NCI-H1436 (cell line): ENCODE measurements at regions not wholly inside any gene's neighbourhood (a gene's known extent, or its start where the extent isn't known, plus 50 kb on each side); places are given as distances from the start of the nearest gene placed in this dataset.
"Not testable (repeated sequence)": the region's sequence is repeated elsewhere in the genome, so short reads cannot be mapped to it uniquely, and the experiment has no call there.

Experiments used
- DNase-seq: peaks from one replicate; lab custom pipeline; 2025; lab: John Stamatoyannopoulos, UW

DNA sequence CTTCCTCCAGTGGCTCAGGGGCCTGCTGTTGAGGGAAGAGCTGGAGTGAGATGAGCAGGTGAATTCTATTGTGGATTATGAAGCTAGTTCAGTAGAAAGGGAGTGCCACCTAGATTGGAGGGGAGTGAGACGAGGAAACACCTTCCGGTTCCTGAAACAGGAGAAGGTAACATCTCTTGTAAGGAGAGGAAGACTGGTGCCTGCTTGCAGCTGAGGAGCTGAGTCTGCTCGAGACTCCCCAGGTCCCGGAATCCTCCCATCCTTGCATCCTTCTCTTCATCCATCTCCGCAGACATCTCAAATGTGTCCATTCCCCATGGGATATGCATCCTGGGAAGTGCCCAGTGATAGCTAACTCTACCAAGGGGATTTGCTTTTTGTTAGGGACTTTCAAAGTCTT lies 242.9 kb upstream of the ZFP64 start:
- no peak for DNase-seq

DNA sequence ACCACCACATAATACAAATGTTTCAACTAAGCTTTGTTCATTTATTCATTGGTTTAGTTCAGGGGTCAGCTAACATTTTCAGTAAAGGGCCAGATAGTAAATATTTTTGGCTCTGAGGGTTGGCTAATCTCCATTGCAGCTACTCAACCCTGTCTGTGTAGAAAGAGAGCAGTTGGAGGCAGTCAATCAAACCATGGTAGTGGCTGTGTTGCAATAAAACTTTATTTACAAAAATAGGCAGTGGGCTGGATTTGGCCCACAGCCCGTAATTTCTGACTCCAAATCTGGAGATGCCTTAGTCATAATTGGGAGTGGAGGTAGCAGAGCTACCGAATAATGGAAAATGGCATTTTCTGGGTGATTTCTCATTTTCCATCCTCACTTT lies 242.5 kb upstream of the ZFP64 start:
- DNase-seq = no peak

DNA sequence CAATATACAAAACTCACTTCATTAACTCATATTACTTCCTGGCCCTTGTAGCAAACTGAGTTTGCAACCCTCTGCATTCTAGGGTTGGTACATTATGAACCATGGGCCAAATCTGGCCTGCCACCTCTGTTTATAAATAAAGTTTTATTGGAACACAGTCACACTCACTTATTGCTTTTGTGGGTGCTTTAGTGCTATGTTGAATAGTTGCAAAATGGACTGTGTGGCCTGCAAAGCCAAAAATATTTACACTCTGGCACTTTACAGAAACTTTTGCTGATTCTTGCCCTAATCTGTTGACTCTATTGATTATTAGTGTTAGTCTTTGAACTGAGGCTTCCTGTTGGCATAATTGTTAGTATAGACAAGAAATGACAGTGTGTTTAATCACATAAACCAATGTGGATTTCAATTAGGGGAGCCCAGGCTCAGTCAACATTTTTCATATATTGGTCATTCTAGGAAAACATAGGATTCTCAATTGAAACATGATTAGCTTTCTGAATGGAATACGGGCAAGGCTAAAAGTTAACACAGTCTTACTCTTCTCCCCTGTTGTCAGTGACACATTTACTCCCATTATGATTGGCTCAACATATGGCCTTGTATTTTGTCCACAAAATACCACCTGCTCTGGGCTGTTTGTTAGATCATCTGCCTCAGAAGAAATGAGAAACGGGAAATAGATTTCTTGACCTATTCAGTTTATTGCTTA lies 241.9 kb upstream of the ZFP64 start:
- DNase-seq = no peak

DNA sequence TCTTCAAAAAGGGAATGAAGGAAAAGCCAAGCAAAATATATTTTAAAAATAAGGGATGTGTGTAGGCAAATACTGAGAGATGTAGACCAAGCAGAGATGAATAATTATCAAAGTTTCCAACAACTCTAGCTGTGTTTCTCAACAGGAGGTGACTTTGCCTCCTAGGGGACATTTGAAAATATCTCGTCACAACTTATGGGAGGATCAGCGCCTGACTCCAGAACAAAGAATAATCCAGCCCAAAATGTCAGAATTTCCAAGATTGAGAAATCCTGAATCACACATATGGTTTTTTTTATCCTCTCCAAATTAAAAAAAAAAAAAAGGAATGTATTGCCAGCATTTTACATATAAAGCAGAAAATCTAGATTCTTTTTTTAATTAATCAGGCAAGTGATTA lies 241.2 kb upstream of the ZFP64 start:
- DNase-seq = no peak

DNA sequence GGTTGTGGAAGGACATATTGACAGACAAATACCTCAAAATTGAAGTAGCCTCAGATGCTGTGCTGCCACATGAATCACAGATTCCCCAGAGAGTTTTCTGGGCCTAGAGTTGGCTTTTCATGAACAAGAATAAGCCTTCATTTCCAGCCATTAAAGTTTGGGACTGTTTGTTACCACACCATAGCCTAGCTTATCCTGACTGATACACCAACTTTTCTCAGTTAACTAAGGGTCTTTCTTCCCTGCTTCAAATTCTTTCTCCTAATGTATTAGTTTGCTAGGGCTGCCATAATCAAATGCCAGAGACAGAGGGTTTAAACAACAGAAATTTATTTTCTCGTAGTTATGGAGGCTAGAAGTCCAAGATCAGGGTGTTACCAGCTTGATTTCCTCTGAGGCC lies 237.4 kb upstream of the ZFP64 start:
- no peak for DNase-seq

DNA sequence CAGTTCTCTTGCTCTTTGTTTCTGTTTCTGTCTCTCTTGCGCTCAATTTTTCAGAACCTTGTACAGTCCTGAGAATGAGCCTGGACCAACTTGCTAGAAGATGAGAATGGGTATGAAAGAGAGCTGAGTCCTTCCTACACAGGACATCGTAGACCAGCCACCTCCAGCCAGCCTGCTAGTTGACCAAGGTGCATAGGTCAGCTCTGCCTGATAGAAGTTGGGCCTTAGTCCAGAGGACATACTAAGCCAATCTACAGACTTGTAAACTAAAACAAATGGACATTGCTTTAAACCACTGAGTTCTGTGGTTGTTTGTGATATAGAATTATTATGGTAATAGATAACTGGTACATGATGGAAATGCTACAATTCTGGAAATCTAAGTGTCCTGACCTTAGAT lies 236.4 kb upstream of the ZFP64 start:
- DNase-seq = no peak

DNA sequence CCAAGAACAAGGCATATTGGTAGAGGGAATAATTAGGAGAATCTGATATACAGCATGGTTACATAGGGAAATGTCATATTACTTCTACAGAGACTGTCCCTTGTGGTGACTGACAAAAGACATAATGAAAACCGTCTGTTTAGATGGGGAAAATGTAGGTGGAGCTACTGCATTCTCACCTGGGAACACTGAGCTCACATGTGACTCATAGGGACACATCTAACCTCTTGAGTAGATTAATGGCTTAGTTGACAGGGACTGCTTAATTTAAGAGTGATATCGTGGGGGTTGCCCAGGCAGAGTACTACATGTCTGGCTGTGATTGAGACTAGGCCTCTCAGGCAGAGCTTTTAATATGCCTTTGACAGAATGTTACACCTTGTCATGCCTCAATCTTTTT lies 235.3 kb upstream of the ZFP64 start:
- no peak for DNase-seq

DNA sequence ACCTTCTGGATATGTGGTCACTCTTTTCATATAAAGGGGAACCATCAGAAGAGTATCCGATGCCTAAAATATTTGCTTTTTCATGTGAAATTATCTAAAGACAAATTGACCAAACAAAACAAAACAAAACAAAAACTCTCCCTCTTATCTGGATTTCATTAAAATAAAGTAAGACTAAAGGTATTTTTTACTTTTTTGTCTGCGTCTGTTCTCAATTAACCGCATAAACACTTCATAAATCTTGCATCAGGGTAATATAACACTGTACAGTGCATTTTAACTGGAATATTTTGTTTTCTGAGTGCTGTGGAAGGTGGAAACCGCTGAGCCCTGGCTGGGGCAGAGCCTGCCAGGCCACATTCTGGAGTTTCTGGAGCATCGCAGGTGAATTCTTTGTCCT lies 234.1 kb upstream of the ZFP64 start:
- DNase-seq = no peak

DNA sequence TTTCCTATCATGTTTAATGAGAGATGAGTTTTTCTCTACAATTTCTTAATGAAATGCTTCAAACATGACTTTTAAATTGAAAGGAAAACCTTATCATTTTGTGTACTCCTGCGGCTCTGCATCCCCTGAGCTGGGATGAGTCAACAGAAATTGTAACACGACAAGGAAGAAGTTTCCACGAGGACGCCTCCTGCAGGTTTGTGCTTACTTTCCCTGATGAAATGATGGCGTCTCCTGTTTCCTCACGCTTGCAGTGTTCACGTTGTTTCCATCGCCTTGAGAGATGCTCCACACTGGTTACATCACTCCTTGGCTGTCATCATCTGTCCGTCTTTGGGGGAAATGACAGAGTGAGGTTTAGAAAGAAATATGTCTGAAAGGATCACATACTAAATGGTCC lies 233.7 kb upstream of the ZFP64 start:
- no peak for DNase-seq

DNA sequence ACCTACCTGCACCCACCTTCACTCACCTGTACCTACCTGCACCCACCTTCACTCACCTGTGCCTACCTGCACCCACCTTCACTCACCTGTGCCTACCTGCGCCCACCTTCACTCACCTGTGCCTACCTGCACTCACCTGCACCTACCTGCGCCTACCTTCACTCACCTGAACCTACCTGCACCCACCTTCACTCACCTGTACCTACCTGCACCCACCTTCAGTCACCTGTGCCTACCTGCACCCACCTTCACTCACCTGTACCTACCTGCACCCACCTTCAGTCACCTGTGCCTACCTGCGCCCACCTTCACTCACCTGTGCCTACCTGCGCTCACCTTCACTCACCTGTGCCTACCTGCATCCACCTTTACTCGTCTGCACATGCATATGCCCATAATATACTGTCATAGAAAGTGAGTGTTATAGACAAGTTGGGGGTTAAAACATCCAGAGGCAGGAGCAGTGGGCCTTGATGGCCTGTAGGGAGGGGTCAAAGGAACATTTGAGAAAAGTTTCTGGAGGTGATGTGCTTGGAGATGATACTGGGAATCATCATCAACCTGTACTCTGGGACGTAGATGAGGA lies 232.9 kb upstream of the ZFP64 start:
- not testable (repeated sequence) for DNase-seq

DNA sequence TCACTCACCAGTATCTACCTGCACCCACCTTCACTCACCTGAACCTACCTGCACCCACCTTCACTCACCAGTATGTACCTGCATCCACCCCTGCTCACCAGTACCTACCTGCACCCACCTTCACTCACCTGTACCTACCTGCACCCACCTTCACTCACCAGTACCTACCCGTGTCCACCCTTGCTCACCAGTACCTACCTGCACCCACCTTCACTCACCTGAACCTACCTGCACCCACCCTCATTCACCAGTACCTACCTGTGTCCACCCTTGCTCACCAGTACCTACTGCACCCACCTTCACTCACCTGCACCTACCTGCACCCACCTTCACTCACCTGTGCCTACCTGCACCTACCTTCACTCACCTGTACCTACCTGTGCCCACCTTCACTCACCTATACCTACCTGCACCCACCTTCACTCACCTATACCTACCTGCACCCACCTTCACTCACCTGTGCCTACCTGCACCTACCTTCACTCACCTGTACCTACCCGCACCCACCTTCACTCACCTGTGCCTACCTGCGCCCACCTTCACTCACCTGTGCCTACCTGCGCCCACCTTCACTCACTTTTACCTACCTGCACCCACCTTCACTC lies 232.1 kb upstream of the ZFP64 start:
- DNase-seq = not testable (repeated sequence)

DNA sequence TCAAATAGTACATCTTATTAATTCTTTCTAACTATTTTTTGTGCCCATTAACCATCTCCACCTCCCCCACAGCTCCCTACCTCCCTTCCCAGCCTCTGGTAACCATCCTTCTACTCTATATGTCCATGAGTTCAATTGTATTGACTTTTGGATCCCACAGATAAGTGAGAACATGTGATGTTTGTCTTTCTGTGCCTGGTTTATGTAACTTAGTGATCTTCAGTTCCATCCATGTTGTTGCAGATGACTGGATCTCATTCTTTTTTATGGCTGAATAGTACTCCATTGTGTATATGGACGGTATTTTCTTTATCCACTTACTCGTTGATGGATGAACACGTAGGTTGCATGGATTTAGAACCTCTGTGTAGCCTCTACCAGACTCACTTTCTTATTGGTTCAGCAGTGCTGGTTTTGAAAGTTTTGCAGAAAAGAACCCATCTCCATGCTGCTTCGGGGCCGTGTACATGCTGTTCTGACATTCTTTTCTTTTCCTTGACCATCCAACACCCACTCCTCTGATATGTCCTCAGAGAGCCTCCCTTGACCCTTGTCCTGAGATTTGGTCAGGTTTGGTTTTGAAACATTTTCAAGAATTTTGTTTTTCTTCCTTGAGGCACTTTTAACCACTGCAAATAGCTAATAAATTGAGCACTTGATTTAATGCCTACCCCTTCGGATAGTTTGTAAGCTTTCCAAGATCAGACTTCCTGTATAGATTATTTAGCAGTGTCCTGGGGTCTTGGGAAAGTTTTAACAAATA lies 231.2 kb upstream of the ZFP64 start:
- DNase-seq = no peak

DNA sequence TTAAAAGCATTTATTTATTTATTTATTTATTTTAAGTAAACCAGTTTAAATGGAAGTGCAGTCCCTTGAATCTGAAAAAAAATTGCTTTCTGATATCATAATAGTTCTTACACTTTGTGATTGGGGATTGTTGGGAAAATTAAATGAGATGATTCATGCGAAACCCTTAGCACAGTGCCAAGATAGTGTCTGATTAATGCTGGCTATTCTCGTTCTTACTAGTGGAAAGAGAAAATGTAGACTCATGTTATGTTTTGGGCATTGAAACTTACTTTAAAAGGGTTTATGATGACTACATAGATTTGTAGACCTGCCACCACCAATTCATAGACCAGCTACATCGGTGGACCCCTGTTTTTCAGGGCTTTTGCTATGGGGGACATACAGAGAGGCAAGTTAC lies 229.2 kb upstream of the ZFP64 start:
- DNase-seq = no peak

DNA sequence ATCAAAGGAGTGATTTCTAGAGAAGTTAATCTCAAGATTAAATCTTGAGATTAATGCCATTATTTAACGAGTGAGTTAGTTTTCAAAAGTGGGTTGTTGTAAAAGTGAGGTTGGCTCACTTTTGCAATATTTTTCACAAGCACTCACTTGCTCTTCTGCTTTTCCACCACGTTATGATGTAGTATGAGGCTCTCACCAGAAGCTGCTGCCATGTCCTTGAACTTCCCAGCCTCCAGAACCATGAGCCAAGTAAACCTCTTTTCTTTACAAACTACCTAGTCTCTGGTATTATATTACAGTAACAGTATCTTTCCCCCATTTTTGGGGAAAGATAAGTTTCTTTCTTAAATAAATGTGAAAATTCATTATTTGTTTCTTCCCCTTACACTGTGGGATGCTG lies 227.6 kb upstream of the ZFP64 start:
- no peak for DNase-seq

DNA sequence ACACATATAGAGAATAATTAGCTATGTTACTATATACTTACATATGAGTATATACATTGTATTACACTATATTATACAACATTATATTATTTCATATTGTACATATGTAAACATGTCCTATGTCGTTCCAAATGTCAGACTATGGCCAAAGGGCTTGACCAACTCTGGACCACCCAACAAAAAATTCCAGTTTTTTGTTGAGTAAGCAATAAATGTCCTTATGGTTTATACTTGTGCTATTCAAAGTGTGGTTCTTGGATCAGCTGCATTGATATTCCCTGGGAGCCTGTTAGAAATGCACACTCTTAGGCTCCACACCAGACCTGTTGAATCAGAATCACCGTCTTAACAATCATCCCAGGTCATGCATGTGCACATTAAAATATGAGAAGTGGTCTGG lies 225.4 kb upstream of the ZFP64 start:
- no peak for DNase-seq

DNA sequence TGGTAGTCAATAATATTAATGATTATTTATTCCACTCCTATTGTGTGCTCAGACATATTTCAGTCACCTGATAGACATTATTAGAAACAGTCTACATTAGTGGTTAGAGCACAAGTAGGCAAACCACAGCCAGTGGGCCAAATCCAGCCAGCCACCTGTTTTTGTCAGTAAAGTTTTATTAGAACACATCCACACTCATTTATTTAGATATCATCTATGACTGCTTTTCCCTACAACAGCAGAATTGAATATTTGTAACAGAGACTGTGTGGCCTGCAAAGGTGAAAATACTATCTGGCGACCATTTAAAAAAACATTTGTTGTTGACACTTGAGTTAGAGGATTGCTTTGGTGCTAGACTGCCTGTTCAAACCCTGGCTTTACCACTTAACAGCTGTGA lies 220.0 kb upstream of the ZFP64 start:
- no peak for DNase-seq

DNA sequence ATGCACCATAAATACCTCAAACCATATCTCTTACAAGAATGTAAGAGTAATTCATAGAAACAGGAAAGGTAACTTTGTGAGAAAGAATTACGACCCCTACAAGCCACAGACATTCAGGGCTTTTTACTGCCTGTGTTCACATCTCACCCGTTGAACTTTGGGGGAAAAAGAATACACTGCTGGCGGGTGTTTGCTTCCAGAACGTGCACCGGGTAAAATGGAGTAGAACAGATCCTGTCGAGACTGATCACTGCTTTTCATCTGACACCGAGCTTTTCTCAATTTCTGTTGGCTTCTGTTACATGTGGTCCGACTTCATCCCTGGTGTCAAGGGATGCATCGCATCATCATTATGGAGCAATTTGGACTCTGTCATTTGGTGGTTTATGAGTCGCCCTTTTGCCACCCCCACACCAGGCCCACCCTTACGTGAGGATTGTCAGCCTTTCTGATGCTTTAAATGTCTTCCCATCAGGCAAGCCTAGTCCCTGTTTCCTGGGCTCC lies 219.2 kb upstream of the ZFP64 start:
- no peak for DNase-seq

DNA sequence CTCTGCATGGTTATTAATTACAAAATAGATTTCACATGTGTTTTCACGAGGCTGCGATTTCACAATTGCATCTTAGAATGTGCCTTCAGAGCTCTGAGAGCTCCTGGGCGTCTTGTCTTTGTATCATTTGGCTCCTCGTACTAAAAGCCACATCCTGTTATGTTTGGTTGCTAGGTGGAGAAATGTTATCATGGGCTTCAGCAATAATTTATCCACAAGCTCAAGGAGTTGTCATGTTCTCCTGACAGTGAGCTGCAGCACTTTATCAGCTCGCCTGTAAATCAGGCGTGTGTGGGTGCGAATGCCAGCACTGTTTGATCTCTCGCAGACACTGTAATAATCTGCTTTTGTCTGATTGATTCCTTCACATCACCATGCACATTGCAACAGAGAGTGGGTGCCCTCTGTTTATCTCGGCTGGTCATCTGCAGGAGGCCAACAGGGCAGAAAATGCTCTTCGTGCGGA lies 218.6 kb upstream of the ZFP64 start:
- no peak for DNase-seq

DNA sequence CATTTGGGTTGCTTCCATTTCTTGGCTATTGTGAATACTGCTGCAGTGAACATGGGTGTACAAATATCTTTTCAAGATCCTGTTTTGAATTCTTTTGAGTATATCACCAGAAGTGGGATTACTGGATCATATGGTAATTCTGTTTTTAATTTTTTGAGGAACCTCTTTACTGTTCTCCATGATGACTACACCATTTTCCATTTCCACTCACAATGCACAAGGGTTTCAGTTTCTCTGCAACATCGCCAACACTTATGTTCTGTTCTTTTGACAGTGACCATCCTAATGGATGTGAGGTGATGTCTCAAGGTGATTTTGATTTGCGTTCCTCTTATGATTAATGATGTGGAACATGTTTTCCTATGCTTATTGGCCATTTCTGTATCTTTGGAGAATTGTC lies 214.4 kb upstream of the ZFP64 start:
- DNase-seq = no peak

DNA sequence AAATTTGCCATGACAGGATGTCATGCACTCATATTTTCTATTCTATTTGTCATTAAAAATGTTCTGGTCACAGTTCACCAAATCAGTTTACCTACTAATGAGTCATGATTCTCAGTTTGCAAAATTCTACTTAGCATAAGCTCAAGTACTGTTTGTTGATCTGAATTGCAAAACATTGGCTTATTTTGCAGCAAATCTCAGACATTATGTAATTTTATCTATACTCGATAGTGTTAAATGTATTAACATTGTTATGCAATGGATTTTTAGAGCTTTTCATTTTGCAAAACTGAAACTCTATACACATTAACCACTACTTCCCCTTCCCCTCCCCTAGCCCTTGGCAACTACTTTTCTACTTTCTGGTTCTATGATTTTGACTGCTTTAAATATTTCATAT lies 213.8 kb upstream of the ZFP64 start:
- DNase-seq = no peak

DNA sequence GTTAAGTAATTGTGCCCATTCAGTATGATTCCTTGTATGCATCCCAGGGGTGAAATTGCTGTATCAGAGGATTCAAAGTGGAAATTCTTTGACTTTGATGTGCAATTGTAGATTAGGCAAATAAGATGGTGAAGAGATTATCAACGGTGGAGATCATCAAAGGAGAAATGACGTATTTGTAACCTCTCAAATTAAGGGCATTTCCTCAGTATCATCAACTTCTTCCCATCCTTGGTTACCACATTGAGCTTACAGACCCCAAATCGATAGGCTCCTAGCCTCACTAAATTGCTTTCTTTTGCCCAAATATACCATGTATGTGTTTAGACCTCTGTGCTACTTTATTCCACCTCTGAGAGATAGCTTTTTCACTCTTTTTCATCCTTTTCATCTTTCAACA lies 213.1 kb upstream of the ZFP64 start:
- no peak for DNase-seq

DNA sequence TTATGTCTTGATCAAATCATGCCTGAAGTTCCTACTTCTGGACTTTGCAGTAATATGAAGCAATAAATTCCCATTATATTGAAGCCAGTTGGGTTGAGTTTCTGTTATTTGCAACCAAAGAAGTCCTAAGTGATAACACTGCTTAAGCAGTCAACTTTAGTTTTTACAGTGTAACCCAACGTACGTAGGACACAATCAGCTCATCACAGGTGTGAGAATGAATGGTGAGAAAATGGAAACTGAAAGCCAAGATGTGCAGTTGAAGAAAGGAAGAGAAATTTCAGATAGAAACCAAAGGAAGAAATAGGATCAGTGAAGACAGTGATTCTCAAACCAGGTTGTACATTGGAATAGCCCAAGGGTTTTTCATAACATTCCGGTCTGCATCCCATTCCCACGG lies 211.4 kb upstream of the ZFP64 start:
- no peak for DNase-seq

DNA sequence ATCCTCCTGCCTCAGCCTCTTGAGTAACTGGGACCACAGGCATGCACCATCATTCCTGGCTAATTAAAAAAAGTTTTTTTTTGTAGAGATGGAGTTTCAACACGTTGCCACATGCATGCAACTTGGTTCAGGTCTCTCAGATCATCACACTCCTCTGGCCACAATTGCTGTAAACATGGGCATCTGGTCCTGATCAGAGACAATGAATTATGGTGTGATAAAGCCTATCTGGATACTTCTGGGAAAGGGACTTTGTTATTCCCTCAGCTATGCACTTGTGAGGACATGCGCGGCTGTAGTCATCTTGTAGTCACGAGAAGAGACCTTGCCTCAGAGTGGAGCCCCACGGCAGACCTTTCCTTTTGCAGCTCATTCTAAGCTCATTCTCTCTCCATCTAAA lies 210.9 kb upstream of the ZFP64 start:
- no peak for DNase-seq
